ENCODE measurements at regions not wholly inside any gene's neighbourhood (a gene's known extent, or its start where the extent isn't known, plus 50 kb on each side); places are given as distances from the start of the nearest gene placed in this dataset.

- Histone ChIP-seq H3K4me3 (ENCODE audit: low read depth in 2 of 2, low read length in 2 of 2) (no peak overlapping the region), H3K27me3 (ENCODE audit: control insufficient read depth, insufficient read depth, low read length) (no peaks in the 10 kb centered on the region), H3K4me1 (ENCODE audit: control insufficient read depth, insufficient read depth, low read length) (no peaks in the 10 kb centered on the region), H3K9me3 (ENCODE audit: control insufficient read depth, insufficient read depth, low read depth, low read length) (no peaks in the 10 kb centered on the region), H3K27ac (ENCODE audit: low read length) (no peak overlapping the region), H3K36me3 (ENCODE audit: control insufficient read depth, insufficient read depth, low read length) (no peaks in the 10 kb centered on the region)
- TF ChIP-seq TCF7L2 (IDR thresholded peaks at IDR 0.05; ENCODE audit: low read depth, low read length) = no peak
- TF ChIP-seq REST (IDR thresholded peaks at IDR 0.05; ENCODE audit: insufficient read depth in 1 of 2, low read depth in 2 of 2, low read length in 1 of 2) = no peak
- no peak for TF ChIP-seq POLR2AphosphoS5 (IDR thresholded peaks at IDR 0.05; ENCODE audit: low read depth, low read length)
- TF ChIP-seq SIN3A (IDR thresholded peaks at IDR 0.05; ENCODE audit: borderline replicate concordance, insufficient read depth, low read depth, low read length) = no peak
- no peak for TF ChIP-seq CTCF (IDR thresholded peaks at IDR 0.05)
- in situ Hi-C loops (cut with HindIII; ENCODE audit: low pct_unique_long_range_greater_than_20kb, low sequenced_read_pairs) (no loop called here), intact Hi-C loops (cut with micrococcal nuclease; ENCODE audit: unreplicated experiment) (no loop called here)
- DNase-seq (ENCODE audit: low read depth, low spot score) (no peak), ATAC-seq (no peak)
- no TSS peak for BruUV-seq (replicated peaks)
- ChIA-PET CTCF (no interaction called here), POLR2A (no interaction called here)
Measured at GRCh38 chr2:167534443-167534842, 646.2 kb downstream of the XIRP2 start.

- BruUV-seq (replicated peaks) = no TSS peak
- Histone ChIP-seq H3K4me3 (ENCODE audit: low read depth in 2 of 2, low read length in 2 of 2) (no peak overlapping the region), H3K27ac (ENCODE audit: low read length) (no peak overlapping the region), H3K27me3 (ENCODE audit: control insufficient read depth, insufficient read depth, low read length) (no peaks in the 10 kb centered on the region), H3K9me3 (ENCODE audit: control insufficient read depth, insufficient read depth, low read depth, low read length) (no peaks in the 10 kb centered on the region), H3K4me1 (ENCODE audit: control insufficient read depth, insufficient read depth, low read length) (no peaks in the 10 kb centered on the region), H3K36me3 (ENCODE audit: control insufficient read depth, insufficient read depth, low read length) (no peaks in the 10 kb centered on the region)
- TF ChIP-seq TCF7L2 (IDR thresholded peaks at IDR 0.05; ENCODE audit: low read depth, low read length) = no peak
- DNase-seq (ENCODE audit: low read depth, low spot score) (no peak), ATAC-seq (no peak)
- ChIA-PET CTCF (no interaction called here), POLR2A (no interaction called here)
- in situ Hi-C loops (cut with HindIII; ENCODE audit: low pct_unique_long_range_greater_than_20kb, low sequenced_read_pairs) (no loop called here), intact Hi-C loops (cut with micrococcal nuclease; ENCODE audit: unreplicated experiment) (no loop called here)
Measured at GRCh38 chr2:167524786-167525185, 636.5 kb downstream of the XIRP2 start.

GRCh38 chr2:167510071-167510759, 621.9 kb downstream of the XIRP2 start:
- Histone ChIP-seq H3K36me3 (ENCODE audit: control insufficient read depth, insufficient read depth, low read length) (no peaks in the 10 kb centered on the region), H3K4me3 (ENCODE audit: low read depth in 2 of 2, low read length in 2 of 2) (no peak overlapping the region), H3K27me3 (ENCODE audit: control insufficient read depth, insufficient read depth, low read length) (no peaks in the 10 kb centered on the region), H3K9me3 (ENCODE audit: control insufficient read depth, insufficient read depth, low read depth, low read length) (no peaks in the 10 kb centered on the region), H3K4me1 (ENCODE audit: control insufficient read depth, insufficient read depth, low read length) (no peaks in the 10 kb centered on the region), H3K27ac (ENCODE audit: low read length) (no peak overlapping the region)
- CTCF ChIA-PET = no interaction called here
- TF ChIP-seq SIN3A (IDR thresholded peaks at IDR 0.05; ENCODE audit: borderline replicate concordance, insufficient read depth, low read depth, low read length) (no peak), POLR2AphosphoS5 (IDR thresholded peaks at IDR 0.05; ENCODE audit: low read depth, low read length) (no peak), TCF7L2 (IDR thresholded peaks at IDR 0.05; ENCODE audit: low read depth, low read length) (no peak), CTCF (IDR thresholded peaks at IDR 0.05) (no peak), REST (IDR thresholded peaks at IDR 0.05; ENCODE audit: insufficient read depth in 1 of 2, low read depth in 2 of 2, low read length in 1 of 2) (no peak)
- intact Hi-C loops (cut with micrococcal nuclease; ENCODE audit: unreplicated experiment) (no loop called here), in situ Hi-C loops (cut with HindIII; ENCODE audit: low pct_unique_long_range_greater_than_20kb, low sequenced_read_pairs) (no loop called here)
- POLR2A ChIA-PET = no interaction called here
- ATAC-seq = no peak
- BruUV-seq (replicated peaks) = no TSS peak
- no peak for DNase-seq (ENCODE audit: low read depth, low spot score)
